GM23338 (cell line): ENCODE measurements at regions not wholly inside any gene's neighbourhood (a gene's known extent, or its start where the extent isn't known, plus 50 kb on each side); places are given as distances from the start of the nearest gene placed in this dataset.

ENCODE experiments used
- ATAC-seq: fragments of 200-7000 bp; cut with Tn5 transposase; 3 replicates; pipeline ENCODE4 v1.9.1; 2020
- DNase-seq: peaks from one replicate; pipeline ENCODE4 v3.0.0-alpha.2; 2015; ENCODE audit warnings: low spot score
- H2AFZ ChIP-seq: fragments of 200-600 bp; sonication (generic); 2 replicates; pipeline ENCODE4 v1.8.0; 2016; ENCODE audit warnings: antibody characterized with exemption, mild to moderate bottlenecking, moderate library complexity
- H3F3A ChIP-seq: fragments of 200-600 bp; sonication (generic); replicated peaks from 2 replicates; pipeline ENCODE4 v1.8.0; 2017; ENCODE audit warnings: antibody characterized with exemption, mixed run types, low read depth
- H3K27ac ChIP-seq: fragments of 200-600 bp; sonication (generic); 2 replicates; pipeline ENCODE4 v1.6.1; 2016; ENCODE audit warnings: low read depth
- H3K27me3 ChIP-seq: fragments of 200-600 bp; sonication (generic); 2 replicates; pipeline ENCODE4 v1.8.0; 2016; ENCODE audit warnings: mild to moderate bottlenecking, mixed run types, moderate library complexity; ENCODE audit not compliant: insufficient read depth
- H3K36me3 ChIP-seq: fragments of 200-600 bp; sonication (generic); 2 replicates; pipeline ENCODE4 v1.8.0; 2016; ENCODE audit warnings: mild to moderate bottlenecking; ENCODE audit not compliant: insufficient read depth
- H3K4me1 ChIP-seq: fragments of 200-600 bp; sonication (generic); 2 replicates; pipeline ENCODE4 v1.8.0; 2016; ENCODE audit warnings: mild to moderate bottlenecking, moderate library complexity; ENCODE audit not compliant: insufficient read depth
- H3K4me2 ChIP-seq: fragments of 200-600 bp; sonication (generic); 2 replicates; pipeline ENCODE4 v1.7.1; 2017; ENCODE audit warnings: mixed run types
- H3K4me3 ChIP-seq: fragments of 200-600 bp; sonication (generic); 2 replicates; pipeline ENCODE4 v1.6.1; 2016; ENCODE audit warnings: mixed run types
- H3K79me2 ChIP-seq: fragments of 200-600 bp; sonication (generic); replicated peaks from 2 replicates; pipeline ENCODE4 v1.8.0; 2017; ENCODE audit warnings: mild to moderate bottlenecking; ENCODE audit not compliant: insufficient read depth
- H3K9me2 ChIP-seq: fragments of 200-600 bp; sonication (generic); 2 replicates; pipeline ENCODE4 v1.8.0; 2017; ENCODE audit not compliant: insufficient read depth
- H4K20me1 ChIP-seq: fragments of 200-600 bp; sonication (generic); replicated peaks from 2 replicates; pipeline ENCODE4 v1.8.0; 2017; ENCODE audit warnings: mild to moderate bottlenecking; ENCODE audit not compliant: insufficient read depth
- H3K27ac Mint-ChIP-seq: 2 replicates; pipeline ENCODE4 v1.8.0; 2020; ENCODE audit warnings: inconsistent platforms, mild to moderate bottlenecking, moderate library complexity, mixed read lengths
- H3K27me3 Mint-ChIP-seq: 3 replicates; pipeline ENCODE4 v1.8.0; 2022; ENCODE audit warnings: low read depth, mild to moderate bottlenecking, moderate library complexity, mixed read lengths, inconsistent platforms; ENCODE audit not compliant: insufficient read depth, poor library complexity
- H3K36me3 Mint-ChIP-seq: 3 replicates; pipeline ENCODE4 v1.8.0; 2021; ENCODE audit warnings: low read depth, mild to moderate bottlenecking, inconsistent platforms, moderate library complexity, mixed read lengths
- H3K4me1 Mint-ChIP-seq: 3 replicates; pipeline ENCODE4 v1.8.0; 2020; ENCODE audit warnings: mild to moderate bottlenecking, inconsistent platforms, mixed read lengths
- H3K4me3 Mint-ChIP-seq: 3 replicates; pipeline ENCODE4 v1.8.0; 2021; ENCODE audit warnings: moderate library complexity, mild to moderate bottlenecking, inconsistent platforms, mixed read lengths
- H3K9me3 Mint-ChIP-seq: 3 replicates; pipeline ENCODE4 v1.8.0; 2020; ENCODE audit warnings: moderate library complexity, mild to moderate bottlenecking, inconsistent platforms, mixed read lengths
- CREB1 ChIP-seq: fragments of 250-450 bp; sonication (Bioruptor Pico); IDR thresholded peaks from 2 replicates; pipeline ENCODE4 v1.5.0; 2020; ENCODE audit warnings: low read depth, mild to moderate bottlenecking, moderate library complexity
- ETS1 ChIP-seq: IDR thresholded peaks from 2 replicates; pipeline ENCODE4 v1.6.1; 2016; ENCODE audit warnings: antibody characterized with exemption
- EZH2 ChIP-seq: fragments of 200-600 bp; sonication (generic); IDR thresholded peaks from one replicate; pipeline ENCODE4 v1.8.0; 2017; ENCODE audit warnings: antibody characterized with exemption, mild to moderate bottlenecking, low read depth; ENCODE audit not compliant: unreplicated experiment
- JUNB ChIP-seq: IDR thresholded peaks from one replicate; pipeline ENCODE4 v1.6.1; 2016; ENCODE audit warnings: antibody characterized with exemption; ENCODE audit not compliant: unreplicated experiment
- NANOG ChIP-seq: IDR thresholded peaks from 2 replicates; pipeline ENCODE4 v1.6.1; 2016; ENCODE audit warnings: antibody characterized with exemption, borderline replicate concordance
- POLR2AphosphoS5 ChIP-seq: IDR thresholded peaks from 2 replicates; pipeline ENCODE4 v1.6.1; 2016; ENCODE audit warnings: antibody characterized with exemption, low read depth
- STAT1 ChIP-seq: IDR thresholded peaks from one replicate; pipeline ENCODE4 v1.6.1; 2016; ENCODE audit warnings: antibody characterized with exemption; ENCODE audit not compliant: unreplicated experiment
- ZNF331 ChIP-seq: fragments of 250-450 bp; sonication (Bioruptor Pico); IDR thresholded peaks from 2 replicates; pipeline ENCODE4 v1.5.0; 2020; ENCODE audit warnings: low read depth, mild to moderate bottlenecking, moderate library complexity
- TF ChIP-seq, protein P1 (sequence below), 2 experiments: fragments of 200-600 bp in 1 of 2; sonication (generic) in 1 of 2; conservative IDR thresholded peaks; 2 replicates each; pipeline versions ENCODE4 v1.5.1 to v1.6.1; 2016 to 2017; ENCODE audit warnings: antibody characterized with exemption in 2 of 2, low read depth in 2 of 2, mild to moderate bottlenecking in 2 of 2, moderate library complexity in 1 of 2
- TF ChIP-seq, protein P2 (sequence below): fragments of 250-450 bp; sonication (Bioruptor Pico); IDR thresholded peaks from 2 replicates; pipeline ENCODE4 v1.5.0; 2020; ENCODE audit warnings: mild to moderate bottlenecking, moderate library complexity

GRCh38 chr4:122232633-122233032, 80.5 kb downstream of the BLTP1 start:
- Histone ChIP-seq H3K27ac (no peak overlapping the region), H3K9me2 (no peaks in the 10 kb centered on the region), H4K20me1 (no peaks in the 10 kb centered on the region), H3K4me3 (no peak overlapping the region), H3F3A (no peaks in the 10 kb centered on the region), H3K4me2 (no peak overlapping the region), H3K4me1 (no peaks in the 10 kb centered on the region), H3K27me3 (no peaks in the 10 kb centered on the region), H3K36me3 (no peaks in the 10 kb centered on the region), H2AFZ (no peak overlapping the region), H3K79me2 (no peaks in the 10 kb centered on the region)
- Mint-ChIP-seq H3K4me3 (no peak overlapping the region), H3K9me3 (no peaks in the 10 kb centered on the region), H3K4me1 (no peaks in the 10 kb centered on the region), H3K27ac (no peak overlapping the region), H3K36me3 (no peaks in the 10 kb centered on the region), H3K27me3 (no peaks in the 10 kb centered on the region)
- TF ChIP-seq CREB1 (no peak), STAT1 (no peak), POLR2AphosphoS5 (no peak), EZH2 (no peak), NANOG (no peak)
- ATAC-seq, result no peak
- DNase-seq, result no peak

GRCh38 chr4:122234686-122235085, 82.6 kb downstream of the BLTP1 start:
- H3K4me1 ChIP-seq, result no peaks in the 10 kb centered on the region
- H3K4me1 Mint-ChIP-seq, result no peaks in the 10 kb centered on the region
- H3K27me3 Mint-ChIP-seq, result no peaks in the 10 kb centered on the region
- no peaks in the 10 kb centered on the region for H3K36me3 ChIP-seq
- no peaks in the 10 kb centered on the region for H4K20me1 ChIP-seq
- H3K27ac Mint-ChIP-seq, result no peak overlapping the region
- ATAC-seq, result no peak
- no peak overlapping the region for H3K4me2 ChIP-seq
- no peak overlapping the region for H3K4me3 Mint-ChIP-seq
- H3K27me3 ChIP-seq, result no peaks in the 10 kb centered on the region
- no peaks in the 10 kb centered on the region for H3K36me3 Mint-ChIP-seq
- no peaks in the 10 kb centered on the region for H3K79me2 ChIP-seq
- no peaks in the 10 kb centered on the region for H3K9me2 ChIP-seq
- TF ChIP-seq, protein P1, sequence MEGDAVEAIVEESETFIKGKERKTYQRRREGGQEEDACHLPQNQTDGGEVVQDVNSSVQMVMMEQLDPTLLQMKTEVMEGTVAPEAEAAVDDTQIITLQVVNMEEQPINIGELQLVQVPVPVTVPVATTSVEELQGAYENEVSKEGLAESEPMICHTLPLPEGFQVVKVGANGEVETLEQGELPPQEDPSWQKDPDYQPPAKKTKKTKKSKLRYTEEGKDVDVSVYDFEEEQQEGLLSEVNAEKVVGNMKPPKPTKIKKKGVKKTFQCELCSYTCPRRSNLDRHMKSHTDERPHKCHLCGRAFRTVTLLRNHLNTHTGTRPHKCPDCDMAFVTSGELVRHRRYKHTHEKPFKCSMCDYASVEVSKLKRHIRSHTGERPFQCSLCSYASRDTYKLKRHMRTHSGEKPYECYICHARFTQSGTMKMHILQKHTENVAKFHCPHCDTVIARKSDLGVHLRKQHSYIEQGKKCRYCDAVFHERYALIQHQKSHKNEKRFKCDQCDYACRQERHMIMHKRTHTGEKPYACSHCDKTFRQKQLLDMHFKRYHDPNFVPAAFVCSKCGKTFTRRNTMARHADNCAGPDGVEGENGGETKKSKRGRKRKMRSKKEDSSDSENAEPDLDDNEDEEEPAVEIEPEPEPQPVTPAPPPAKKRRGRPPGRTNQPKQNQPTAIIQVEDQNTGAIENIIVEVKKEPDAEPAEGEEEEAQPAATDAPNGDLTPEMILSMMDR (conservative IDR thresholded peaks at IDR 0.05; ENCODE audit: low read depth in 2 of 2), result no peak
- TF ChIP-seq ZNF331, result no peak
- TF ChIP-seq EZH2, result no peak
- TF ChIP-seq JUNB, result no peak
- TF ChIP-seq NANOG, result no peak
- no peak for TF ChIP-seq STAT1
- no peak for TF ChIP-seq ETS1
- TF ChIP-seq, protein P2, sequence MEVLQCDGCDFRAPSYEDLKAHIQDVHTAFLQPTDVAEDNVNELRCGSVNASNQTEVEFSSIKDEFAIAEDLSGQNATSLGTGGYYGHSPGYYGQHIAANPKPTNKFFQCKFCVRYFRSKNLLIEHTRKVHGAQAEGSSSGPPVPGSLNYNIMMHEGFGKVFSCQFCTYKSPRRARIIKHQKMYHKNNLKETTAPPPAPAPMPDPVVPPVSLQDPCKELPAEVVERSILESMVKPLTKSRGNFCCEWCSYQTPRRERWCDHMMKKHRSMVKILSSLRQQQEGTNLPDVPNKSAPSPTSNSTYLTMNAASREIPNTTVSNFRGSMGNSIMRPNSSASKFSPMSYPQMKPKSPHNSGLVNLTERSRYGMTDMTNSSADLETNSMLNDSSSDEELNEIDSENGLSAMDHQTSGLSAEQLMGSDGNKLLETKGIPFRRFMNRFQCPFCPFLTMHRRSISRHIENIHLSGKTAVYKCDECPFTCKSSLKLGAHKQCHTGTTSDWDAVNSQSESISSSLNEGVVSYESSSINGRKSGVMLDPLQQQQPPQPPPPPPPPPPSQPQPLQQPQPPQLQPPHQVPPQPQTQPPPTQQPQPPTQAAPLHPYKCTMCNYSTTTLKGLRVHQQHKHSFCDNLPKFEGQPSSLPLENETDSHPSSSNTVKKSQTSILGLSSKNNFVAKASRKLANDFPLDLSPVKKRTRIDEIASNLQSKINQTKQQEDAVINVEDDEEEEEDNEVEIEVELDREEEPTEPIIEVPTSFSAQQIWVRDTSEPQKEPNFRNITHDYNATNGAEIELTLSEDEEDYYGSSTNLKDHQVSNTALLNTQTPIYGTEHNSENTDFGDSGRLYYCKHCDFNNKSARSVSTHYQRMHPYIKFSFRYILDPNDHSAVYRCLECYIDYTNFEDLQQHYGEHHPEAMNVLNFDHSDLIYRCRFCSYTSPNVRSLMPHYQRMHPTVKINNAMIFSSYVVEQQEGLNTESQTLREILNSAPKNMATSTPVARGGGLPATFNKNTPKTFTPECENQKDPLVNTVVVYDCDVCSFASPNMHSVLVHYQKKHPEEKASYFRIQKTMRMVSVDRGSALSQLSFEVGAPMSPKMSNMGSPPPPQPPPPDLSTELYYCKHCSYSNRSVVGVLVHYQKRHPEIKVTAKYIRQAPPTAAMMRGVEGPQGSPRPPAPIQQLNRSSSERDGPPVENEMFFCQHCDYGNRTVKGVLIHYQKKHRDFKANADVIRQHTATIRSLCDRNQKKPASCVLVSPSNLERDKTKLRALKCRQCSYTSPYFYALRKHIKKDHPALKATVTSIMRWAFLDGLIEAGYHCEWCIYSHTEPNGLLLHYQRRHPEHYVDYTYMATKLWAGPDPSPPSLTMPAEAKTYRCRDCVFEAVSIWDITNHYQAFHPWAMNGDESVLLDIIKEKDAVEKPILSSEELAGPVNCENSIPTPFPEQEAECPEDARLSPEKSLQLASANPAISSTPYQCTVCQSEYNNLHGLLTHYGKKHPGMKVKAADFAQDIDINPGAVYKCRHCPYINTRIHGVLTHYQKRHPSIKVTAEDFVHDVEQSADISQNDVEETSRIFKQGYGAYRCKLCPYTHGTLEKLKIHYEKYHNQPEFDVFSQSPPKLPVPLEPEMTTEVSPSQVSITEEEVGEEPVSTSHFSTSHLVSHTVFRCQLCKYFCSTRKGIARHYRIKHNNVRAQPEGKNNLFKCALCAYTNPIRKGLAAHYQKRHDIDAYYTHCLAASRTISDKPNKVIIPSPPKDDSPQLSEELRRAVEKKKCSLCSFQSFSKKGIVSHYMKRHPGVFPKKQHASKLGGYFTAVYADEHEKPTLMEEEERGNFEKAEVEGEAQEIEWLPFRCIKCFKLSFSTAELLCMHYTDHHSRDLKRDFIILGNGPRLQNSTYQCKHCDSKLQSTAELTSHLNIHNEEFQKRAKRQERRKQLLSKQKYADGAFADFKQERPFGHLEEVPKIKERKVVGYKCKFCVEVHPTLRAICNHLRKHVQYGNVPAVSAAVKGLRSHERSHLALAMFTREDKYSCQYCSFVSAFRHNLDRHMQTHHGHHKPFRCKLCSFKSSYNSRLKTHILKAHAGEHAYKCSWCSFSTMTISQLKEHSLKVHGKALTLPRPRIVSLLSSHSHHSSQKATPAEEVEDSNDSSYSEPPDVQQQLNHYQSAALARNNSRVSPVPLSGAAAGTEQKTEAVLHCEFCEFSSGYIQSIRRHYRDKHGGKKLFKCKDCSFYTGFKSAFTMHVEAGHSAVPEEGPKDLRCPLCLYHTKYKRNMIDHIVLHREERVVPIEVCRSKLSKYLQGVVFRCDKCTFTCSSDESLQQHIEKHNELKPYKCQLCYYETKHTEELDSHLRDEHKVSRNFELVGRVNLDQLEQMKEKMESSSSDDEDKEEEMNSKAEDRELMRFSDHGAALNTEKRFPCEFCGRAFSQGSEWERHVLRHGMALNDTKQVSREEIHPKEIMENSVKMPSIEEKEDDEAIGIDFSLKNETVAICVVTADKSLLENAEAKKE (CRISPR knock-in tag), result no peak
- H3K4me3 ChIP-seq, result no peak overlapping the region
- no peaks in the 10 kb centered on the region for H3K9me3 Mint-ChIP-seq
- DNase-seq, result no peak
- H3K27ac ChIP-seq, result no peak overlapping the region
- no peak overlapping the region for H2AFZ ChIP-seq
- no peaks in the 10 kb centered on the region for H3F3A ChIP-seq
